ENCODE measurements at regions not wholly inside any gene's neighbourhood (a gene's known extent, or its start where the extent isn't known, plus 50 kb on each side); places are given as distances from the start of the nearest gene placed in this dataset.
"Not testable (repeated sequence)": the region's sequence is repeated elsewhere in the genome, so short reads cannot be mapped to it uniquely, and the experiment has no call there.

- DNase-seq (ENCODE audit: low spot score): no peak
- TF ChIP-seq CTCF (IDR thresholded peaks at IDR 0.05): no peak
- no peak for ATAC-seq (ENCODE audit: low FRiP score)
Measured at GRCh38 chr13:50285283-50285682, 270.0 kb downstream of the KCNRG start.

GRCh38 chr13:50286324-50286723 lies 271.1 kb downstream of the KCNRG start:
- no peak for DNase-seq (ENCODE audit: low spot score)
- ATAC-seq (ENCODE audit: low FRiP score): no peak
- no peak for TF ChIP-seq CTCF (IDR thresholded peaks at IDR 0.05)

GRCh38 chr13:50290186-50290585 lies 274.9 kb downstream of the KCNRG start:
- ATAC-seq (ENCODE audit: low FRiP score): no peak
- TF ChIP-seq CTCF (IDR thresholded peaks at IDR 0.05): no peak

GRCh38 chr13:50291611-50292010 lies 276.4 kb downstream of the KCNRG start:
- no peak for TF ChIP-seq CTCF (IDR thresholded peaks at IDR 0.05)
- DNase-seq (ENCODE audit: low spot score) (no peak), ATAC-seq (ENCODE audit: low FRiP score) (no peak)

More at GRCh38 chr13:50290186-50290585, 274.9 kb downstream of the KCNRG start:
- no peak for DNase-seq (ENCODE audit: low spot score)

GRCh38 chr13:50292081-50292480 lies 276.8 kb downstream of the KCNRG start:
- ATAC-seq (ENCODE audit: low FRiP score) (no peak), DNase-seq (ENCODE audit: low spot score) (no peak)
- no peak for TF ChIP-seq CTCF (IDR thresholded peaks at IDR 0.05)

GRCh38 chr13:50294425-50294824 lies 279.2 kb downstream of the KCNRG start:
- not testable (repeated sequence) for ATAC-seq (ENCODE audit: low FRiP score); DNase-seq (ENCODE audit: low spot score)

- ATAC-seq (ENCODE audit: low FRiP score): no peak
- TF ChIP-seq CTCF (IDR thresholded peaks at IDR 0.05): no peak
- no peak for DNase-seq (ENCODE audit: low spot score)
Measured at GRCh38 chr13:50299546-50300249, 284.5 kb downstream of the KCNRG start.
